GM18502 (cell line): ENCODE measurements at regions not wholly inside any gene's neighbourhood (a gene's known extent, or its start where the extent isn't known, plus 50 kb on each side); places are given as distances from the start of the nearest gene placed in this dataset.
"Not testable (repeated sequence)": the region's sequence is repeated elsewhere in the genome, so short reads cannot be mapped to it uniquely, and the experiment has no call there.

Experiments used
- ATAC-seq: cut with Tn5 transposase; IDR thresholded peaks from one replicate; pipeline ENCODE4 v1.9.1; 2021; ENCODE audit warnings: mild to moderate bottlenecking; ENCODE audit not compliant: unreplicated experiment, poor library complexity

DNA sequence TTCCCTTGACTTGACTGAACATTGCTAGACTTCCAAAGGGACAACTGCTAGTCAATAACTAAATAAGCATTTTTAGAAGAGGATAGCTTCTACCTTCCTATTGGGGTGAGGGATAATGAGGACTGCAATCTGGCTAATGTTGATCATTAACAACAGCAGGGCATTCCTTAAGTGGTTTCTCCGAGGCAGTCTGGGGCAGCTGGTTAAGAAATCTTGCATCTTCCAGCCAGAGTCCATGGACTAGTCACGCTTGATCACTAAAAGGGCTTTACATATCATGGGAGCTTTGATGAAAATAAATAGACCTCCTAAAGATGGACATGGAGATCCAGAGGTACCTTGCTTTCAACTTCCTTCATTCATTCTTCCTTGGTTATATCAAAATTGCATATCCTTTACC is 329.4 kb upstream of the ESRRG start:
- ATAC-seq, result no peak

DNA sequence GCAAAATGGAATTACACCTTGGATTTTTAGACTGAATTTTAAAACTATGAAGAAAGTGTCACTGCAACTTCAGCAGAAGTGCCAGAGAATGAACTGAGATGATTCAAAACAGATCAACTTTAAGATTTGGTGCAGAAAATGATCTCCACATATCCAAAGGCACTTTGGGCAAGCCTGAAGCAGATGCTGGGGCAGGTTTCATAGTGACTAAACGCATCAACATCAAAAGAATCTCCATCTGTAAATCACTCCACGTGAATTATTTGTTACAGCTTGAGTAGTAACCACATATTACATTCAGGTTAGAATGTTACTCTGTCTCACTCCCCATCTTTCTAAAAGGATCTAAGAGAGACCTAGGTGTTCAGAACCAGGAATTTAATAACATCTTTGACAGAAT is 329.0 kb upstream of the ESRRG start:
- ATAC-seq, result no peak

DNA sequence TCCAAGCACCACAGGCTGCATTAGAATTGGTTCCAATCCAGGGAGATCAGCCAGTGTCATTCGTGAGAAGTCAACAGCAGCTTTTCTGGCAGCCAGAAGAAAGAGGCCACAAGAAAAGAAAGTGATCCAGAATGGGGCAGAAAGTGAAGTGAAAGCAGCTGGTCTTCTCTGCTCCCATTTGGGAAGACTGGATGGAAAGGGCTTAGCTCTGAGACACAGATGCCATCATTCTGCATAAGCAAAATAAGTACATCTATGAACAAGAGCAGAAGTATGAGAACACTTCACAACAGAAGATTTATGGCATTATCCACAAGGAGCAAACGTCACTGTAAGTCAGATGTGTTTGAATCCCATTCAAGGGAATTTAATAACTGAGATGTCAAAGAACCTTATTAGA is 326.5 kb upstream of the ESRRG start:
- ATAC-seq, result no peak

DNA sequence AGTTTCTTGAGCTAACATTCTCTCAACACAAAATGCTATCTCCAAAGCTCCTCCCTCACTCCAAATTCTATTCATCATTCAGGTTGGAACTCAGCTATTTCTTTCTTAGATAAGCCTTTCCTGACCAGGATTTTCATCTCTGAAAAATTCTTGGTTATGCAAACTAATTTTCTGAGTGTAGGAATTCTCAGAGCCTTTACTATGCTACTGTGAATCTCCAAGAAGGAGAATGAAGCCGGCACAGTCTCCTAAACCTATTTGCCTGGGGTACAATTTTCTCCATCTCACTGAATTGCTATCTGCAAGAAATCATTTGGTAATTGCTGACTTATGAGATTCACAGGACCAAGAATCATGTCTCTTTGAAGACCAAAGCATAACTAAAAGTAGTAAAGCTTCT is 325.9 kb upstream of the ESRRG start:
- ATAC-seq, result no peak

DNA sequence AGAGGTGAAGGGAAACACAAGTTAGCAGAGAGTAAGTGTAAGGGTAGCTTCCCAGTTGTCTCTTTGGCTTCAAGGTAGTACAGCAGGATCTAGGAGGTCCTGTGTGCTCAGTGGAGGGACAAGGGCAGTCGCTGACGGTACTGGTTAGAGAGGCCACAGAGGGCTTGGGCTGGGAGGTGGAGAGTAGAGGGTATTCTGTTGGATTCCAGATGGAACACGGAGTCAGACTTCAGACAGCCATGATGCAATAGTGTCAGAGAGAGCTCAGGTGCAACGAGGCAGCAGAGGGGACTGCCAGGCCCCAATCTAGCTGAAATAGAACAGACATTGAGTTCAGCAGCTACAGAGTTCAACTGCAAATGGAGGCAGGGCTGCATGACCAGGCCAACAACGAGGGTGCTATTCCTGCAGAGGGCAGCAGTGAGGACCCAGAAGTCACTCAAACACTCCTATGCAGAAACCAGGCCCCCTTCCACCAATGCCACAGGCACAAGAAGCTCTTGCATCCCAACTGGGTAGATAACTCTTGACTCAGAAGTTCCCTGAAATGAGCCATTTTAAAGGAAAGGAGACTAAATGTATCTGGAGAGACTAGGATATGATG is 325.0 kb upstream of the ESRRG start:
- ATAC-seq, result peak; percentile 88

DNA sequence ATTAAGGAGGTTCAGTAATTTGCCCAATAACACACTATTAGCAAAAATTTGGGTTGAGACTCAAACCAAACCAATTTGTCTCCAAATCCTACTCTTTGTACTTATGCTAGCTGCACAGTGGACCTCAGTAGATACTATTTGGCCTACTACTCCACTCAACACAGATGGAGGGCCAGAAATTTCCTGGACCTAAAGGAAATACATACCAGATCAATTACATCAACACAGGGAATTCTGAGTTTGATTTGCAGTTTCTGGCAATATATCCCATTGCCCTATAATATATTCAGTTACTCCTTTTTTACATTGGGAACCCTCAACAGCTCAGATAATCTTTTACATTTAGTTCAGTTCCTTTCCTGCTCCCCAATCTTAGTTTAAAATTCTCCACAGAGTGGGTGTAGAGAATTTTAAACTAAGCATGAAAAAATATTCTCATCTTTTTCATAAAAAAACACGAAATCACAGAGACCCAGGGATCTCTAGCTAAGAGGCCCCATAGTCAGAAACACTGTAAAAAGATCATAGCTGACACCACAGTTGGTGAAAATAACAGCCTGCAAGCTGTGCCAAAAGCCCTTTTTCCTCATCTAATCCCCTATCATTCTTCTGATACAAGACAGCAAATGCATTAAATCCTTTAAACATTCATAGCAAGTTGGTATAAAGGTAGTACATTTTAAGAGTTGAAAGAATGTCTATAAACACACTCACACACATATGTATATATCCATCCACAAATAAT is 317.7 kb upstream of the ESRRG start:
- no peak for ATAC-seq

DNA sequence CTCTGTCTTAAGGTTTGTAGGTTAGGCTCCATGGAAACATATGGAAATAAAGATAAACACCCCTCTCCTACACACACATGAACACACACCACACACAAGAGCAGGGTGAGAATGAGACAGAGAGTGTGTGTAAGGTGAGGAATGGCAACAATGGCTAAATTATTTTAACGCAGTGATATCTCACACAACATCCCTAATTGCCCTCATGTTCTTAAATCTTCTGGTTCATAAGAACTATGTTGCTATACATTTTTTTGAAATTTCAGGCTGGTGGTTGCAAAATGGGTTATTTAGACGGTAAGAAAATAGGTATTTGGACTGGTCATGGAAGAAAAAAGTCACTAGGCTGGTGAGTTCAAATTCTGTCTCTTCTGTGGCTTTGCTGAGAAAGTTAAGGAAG is 316.7 kb upstream of the ESRRG start:
- no peak for ATAC-seq

DNA sequence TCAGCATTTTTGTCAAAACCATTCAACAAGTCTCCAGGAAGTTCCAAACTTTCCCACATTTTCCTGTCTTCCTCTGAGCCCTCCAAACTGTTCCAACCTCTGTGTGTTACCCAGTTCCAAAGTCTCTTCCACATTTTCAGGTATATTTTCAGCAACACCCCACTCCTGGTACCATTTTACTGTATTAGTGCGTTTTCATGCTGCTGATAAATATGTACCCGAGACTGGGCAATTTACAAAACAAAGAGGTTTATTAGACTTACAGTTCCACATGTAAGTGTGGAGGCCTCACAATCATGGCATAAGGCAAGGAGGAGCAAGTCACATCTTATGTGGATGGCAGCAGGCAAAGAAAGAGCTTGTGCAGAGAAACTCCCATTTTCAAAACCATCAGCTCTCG is 315.9 kb upstream of the ESRRG start:
- ATAC-seq, result not testable (repeated sequence)

DNA sequence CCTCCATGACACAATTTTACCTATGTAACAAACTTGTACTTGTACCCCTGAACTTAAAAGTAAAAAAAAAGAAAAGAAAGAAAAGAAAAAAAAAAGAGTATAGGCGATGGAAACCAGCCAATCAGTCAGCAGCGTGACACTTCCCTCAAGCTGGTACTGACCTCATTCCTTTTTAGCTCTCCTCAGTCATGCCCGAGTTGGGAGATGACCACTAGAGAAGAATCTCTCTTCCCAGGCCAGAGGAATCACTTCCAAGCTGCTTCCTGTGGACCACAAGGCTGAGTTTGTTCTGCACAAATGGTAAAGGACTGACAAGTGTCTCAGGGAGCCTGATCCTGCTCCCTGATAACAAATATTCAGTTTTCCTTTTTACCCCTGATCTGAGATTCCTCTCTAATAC is 313.5 kb upstream of the ESRRG start:
- no peak for ATAC-seq

DNA sequence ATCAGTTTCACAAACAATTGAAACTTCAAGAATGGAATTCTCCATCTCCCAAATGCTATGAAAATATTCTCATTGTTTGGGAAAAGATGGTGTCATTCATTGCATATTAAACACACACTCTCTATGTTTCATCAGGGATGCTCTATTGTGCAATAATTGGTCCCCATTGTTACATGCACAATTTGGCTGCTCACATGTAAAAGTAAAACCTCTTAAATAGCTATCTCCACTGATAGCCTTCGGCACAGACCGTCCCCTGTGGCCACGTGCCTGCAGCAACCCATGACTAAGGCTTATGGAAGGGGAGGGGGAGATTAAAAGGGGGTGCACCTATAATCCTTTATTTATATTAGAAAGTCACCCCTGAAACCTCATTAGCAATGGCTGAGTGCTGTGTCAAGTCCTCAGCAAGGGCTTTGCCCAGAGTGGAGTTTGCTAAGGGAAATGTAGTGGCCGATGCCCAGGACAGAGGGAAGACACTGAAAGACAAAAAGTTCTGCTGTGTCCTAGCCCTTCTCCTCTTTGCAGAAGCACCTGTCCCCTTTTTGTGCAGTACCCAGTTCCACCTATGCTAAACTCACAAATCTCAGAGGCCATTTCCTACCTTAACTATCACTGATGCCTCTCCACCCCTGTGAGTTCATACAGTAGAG is 309.6 kb upstream of the ESRRG start:
- no peak for ATAC-seq

DNA sequence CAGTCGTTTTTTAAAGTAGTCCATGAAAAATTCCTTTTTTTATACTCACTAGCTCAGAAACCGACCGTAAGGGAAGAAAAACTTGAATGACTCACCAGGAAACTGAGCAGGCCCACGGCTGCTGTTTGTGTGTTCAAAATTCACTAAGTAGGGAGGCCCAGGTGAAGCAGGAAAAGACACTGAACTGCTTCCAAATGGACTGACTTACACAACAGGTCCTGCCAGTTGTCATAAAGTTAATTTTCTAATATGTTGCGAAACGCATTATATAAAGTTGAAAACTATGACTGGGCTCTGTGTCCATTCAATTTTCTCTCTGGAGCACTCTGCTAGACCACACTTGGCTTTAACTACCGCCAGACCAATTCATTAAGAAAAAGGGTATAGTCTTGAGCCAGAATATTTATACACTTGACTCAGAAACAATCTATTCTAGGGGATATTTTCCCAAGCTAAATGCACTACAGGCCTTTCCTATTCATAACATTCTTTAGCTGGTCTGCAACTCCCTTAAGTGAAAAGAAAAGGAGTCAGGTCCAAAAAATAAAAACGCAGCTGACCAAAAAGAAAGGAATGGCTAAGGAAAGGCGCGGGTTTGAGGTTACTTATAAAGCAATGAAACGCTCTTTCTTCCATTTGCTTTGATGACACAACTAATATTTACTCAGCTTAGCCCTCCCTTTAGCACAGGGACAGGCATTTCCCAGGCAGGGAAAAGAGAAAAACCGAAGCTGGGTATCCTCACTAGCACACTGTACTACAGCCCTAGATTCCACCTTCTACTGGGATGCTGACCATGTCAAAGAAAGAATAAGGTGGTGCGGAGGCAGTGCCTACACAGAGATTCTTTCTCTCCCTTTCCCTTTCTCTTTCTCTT is 306.3 kb upstream of the ESRRG start:
- ATAC-seq, result no peak

DNA sequence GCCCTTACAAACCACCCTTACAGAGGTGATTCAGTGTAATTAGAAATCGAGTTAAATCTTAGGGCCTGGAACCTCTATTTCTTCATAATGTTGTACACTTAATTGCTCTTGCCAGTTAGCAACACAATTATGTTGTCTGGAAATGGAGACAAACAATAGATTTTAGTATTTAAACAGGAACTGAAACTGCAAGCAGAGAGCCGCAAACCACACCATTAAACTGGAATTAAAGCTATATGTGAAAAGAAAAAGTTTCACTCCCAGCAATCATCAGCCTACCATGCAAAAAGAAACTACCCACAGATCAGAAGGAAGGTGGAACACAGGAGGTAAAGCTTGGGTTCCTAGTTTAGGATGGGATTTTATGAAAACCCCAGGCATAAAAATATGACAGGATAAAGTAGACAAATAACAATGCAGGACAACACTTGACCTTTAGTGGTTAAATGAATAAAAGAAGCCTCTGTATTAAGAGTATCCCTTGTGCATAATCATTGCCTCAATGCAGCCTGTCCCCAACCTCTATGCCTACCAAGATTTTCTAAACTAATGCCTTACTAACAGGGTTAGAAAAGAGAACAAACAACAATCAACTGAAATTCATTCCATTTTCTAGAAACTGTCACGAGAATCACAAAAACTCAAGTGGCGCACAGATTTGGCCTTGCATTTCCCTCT is 304.3 kb upstream of the ESRRG start:
- ATAC-seq, result peak; percentile 99

DNA sequence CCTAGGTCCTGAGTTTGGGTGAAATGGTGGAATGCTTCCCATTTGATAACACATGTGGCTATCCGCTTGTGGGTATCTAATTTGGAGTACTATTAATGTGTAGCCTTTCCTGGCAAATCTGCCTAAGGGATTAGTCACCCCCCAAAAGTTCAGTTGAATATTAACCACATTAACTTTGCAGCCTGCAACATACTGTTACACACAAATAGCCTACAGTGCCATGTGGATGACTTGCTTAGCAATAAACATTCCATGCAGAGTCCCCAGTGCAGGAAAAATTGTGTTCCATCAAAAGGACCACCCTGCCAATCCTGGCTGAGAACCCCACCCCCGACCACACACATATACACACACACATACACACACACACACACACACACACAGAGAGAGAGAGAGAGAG is 303.3 kb upstream of the ESRRG start:
- no peak for ATAC-seq

DNA sequence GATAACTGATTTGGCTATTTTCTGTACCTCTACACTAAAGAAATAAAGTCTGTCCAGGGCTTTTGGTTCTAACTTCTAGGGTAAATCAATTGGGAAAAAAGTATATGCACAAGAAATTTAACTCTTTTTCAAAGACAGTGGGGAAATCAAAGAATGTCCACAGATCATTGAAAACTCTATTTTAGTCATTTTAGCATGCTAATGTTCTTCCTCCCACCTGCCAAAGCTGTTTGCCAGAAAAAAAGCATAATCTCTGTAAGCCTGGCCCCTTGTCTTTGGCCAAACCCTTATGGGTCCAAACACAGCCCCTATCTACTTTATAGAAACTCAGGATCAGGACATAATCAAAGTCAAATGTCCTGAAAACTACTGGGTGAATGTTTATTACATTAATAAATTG is 302.2 kb upstream of the ESRRG start:
- ATAC-seq, result no peak

DNA sequence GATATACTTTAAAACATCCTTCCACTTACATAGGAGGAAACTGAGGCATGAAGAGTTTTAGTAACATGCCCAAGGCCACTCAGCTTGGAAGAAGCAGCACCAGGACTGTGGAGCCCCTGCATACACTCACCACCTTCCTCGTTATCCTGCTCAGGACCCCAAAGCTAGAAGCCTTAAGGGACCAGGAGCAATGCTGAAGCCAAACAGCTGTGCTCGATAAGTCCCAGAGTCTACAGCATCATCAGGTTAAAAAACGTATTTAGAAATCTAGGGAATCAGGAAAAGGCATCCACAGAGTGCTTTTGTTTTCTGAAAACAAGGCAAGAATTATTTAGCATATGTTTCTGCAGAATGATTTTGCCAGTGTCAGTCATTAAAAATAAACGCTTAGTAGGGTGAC is 301.7 kb upstream of the ESRRG start:
- ATAC-seq, result no peak

DNA sequence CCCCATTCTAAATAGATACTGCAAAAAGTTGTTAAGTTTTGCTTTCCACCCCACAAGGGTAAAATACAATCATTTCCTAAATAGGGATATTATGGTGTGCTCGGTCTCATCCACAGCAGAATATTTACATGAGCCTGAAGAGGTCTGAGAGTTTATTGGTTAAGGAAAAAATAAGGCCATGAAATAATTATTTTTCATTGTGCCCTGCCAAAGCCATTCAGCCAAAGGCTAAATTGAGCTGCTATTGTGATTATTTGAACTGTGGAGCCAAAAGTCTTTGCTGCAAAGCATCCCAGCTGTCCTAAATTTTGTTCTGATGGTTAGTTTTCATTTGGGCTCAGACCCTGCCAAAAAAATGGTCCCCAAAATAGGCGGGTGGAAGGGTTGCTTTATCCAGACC is 298.7 kb upstream of the ESRRG start:
- ATAC-seq, result no peak

DNA sequence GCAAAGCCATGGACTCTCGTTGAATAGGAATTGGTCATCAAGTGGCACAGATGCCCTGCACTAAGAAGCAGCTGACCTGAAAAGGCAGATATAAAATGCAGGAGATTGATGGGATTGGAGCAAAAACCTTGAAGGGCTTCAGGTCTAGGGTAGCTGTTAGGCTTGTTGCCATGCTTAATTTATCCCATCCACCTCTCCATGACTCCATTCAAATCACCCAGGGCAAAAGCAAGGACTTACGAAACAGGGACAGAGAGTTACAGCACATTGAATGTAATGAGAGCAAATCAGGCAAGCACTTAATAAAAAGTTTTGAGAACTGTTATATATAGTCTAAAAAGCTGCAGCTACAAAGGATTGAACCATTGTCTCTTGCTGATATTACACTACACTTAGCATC is 298.2 kb upstream of the ESRRG start:
- ATAC-seq, result no peak

DNA sequence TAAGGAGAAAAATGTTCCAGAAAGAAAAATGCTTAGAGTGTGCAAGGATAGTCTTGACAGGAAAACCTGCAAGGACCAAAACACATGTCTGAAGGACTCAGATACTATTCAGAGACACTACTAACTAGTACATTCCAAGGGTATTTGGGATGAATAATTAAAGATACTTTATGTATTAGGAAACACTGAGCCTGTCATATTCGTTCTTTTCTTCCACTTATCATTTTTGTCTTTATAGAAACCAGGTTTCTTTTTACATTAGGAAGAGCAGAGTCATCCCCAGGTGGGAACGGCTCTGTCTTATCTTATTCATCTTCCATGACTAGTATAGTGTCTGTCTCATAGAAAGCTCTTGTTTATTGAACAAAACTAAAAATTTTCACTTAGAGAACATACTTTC is 296.2 kb upstream of the ESRRG start:
- ATAC-seq, result no peak

DNA sequence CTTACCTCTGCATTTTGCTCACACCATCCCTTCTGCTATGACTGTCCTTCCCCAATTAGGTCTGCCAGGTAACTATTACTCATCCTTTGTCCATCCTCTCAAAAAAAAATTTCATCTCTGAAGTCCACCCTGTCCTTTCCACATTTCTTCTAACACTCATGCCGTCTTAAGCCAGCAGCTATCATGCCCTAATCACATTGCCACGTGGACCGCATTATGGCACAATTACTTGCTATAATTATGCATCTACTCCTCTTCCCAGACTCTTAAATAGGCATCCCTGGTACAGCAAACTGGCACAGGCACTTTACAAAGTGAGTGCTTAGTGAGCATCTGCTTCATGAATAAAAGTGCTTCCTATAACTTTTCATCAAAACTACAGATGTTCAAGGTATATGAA is 295.4 kb upstream of the ESRRG start:
- no peak for ATAC-seq

DNA sequence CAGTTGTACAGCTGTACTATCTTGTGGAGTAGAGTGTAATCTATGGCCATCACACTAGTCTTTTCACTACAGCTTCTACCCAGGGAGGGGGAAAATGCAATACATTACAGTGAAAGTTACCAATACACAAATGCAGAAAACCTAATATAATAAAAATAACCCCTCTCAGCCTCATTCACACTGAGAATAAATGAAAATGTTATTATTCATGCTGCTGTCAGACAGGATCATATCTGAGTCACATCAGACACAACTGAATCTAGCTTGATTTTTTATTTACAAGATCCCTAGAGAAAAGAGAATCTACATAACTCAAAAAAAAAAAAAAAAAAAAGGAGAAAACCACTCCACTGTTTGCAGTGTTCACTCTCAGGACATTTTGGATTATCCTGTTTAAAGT is 293.9 kb upstream of the ESRRG start:
- ATAC-seq, result no peak
